OCI-LY7 (cell line): ENCODE measurements at regions not wholly inside any gene's neighbourhood (a gene's known extent, or its start where the extent isn't known, plus 50 kb on each side); places are given as distances from the start of the nearest gene placed in this dataset.

ENCODE experiments used
- BruUV-seq: library from RNA; stranded (reverse); fragments of 400-500 nt; replicated peaks from 2 replicates; lab custom pipeline; 2021; lab: Mats Ljungman, UMichigan
- CTCF ChIA-PET: fragments of 300-600 bp; sonication (Branson Sonifier 250); formaldehyde crosslinking; loops from one replicate; lab custom pipeline; 2022; ENCODE audit warnings: antibody characterized with exemption; ENCODE audit not compliant: unreplicated experiment; lab: Charles Lee
- POLR2A ChIA-PET: fragments of 300-600 bp; sonication (Branson Sonifier 250); formaldehyde crosslinking; loops from one replicate; lab custom pipeline; 2022; ENCODE audit warnings: antibody characterized with exemption; lab: Charles Lee
- DNase-seq: peaks from one replicate; pipeline ENCODE4 v3.0.0-alpha.2; 2015; ENCODE audit warnings: low spot score
- H2AFZ ChIP-seq: fragments of 200-600 bp; sonication (generic), shearing (Covaris generic); 2 replicates; pipeline ENCODE4 v1.6.1; 2014; ENCODE audit warnings: mild to moderate bottlenecking, antibody characterized with exemption, low read length, moderate library complexity
- H3K27ac ChIP-seq: fragments of 200-600 bp; sonication (generic); 2 replicates; pipeline ENCODE4 v1.5.1; 2014; ENCODE audit warnings: mixed run types, low read depth, mild to moderate bottlenecking, moderate library complexity, low read length, inconsistent platforms; ENCODE audit not compliant: poor library complexity, severe bottlenecking
- H3K36me3 ChIP-seq: fragments of 200-600 bp; sonication (generic); 2 replicates; pipeline ENCODE4 v1.6.1; 2014; ENCODE audit warnings: mild to moderate bottlenecking, antibody characterized with exemption, low read length, moderate library complexity, mixed read lengths; ENCODE audit not compliant: insufficient read depth
- H3K4me1 ChIP-seq: fragments of 200-600 bp; sonication (generic); 2 replicates; pipeline ENCODE4 v1.5.1; 2014; ENCODE audit warnings: mild to moderate bottlenecking, low read length; ENCODE audit not compliant: insufficient read depth, poor library complexity, severe bottlenecking
- H3K4me2 ChIP-seq: fragments of 200-600 bp; sonication (generic); 2 replicates; pipeline ENCODE4 v1.6.1; 2014; ENCODE audit warnings: mild to moderate bottlenecking, low read length
- H3K4me3 ChIP-seq: fragments of 200-600 bp; sonication (generic); 2 replicates; pipeline ENCODE4 v1.5.1; 2014; ENCODE audit warnings: mild to moderate bottlenecking, low read depth, low read length; ENCODE audit not compliant: poor library complexity, severe bottlenecking
- H3K79me2 ChIP-seq: fragments of 200-600 bp; sonication (generic); 2 replicates; pipeline ENCODE4 v1.6.1; 2016; ENCODE audit warnings: low read depth, mild to moderate bottlenecking, low read length, moderate library complexity, mixed read lengths; ENCODE audit not compliant: insufficient read depth
- H3K9me2 ChIP-seq: fragments of 200-600 bp; sonication (generic); 2 replicates; pipeline ENCODE4 v1.6.1; 2016; ENCODE audit warnings: mild to moderate bottlenecking, low read length, mixed read lengths; ENCODE audit not compliant: insufficient read depth
- H3K9me3 ChIP-seq: fragments of 200-600 bp; sonication (generic); 2 replicates; pipeline ENCODE4 v1.6.1; 2014; ENCODE audit warnings: mild to moderate bottlenecking, mixed run types, low read length, mixed read lengths
- H4K20me1 ChIP-seq: fragments of 200-600 bp; sonication (generic); 2 replicates; pipeline ENCODE4 v1.6.1; 2014; ENCODE audit warnings: mild to moderate bottlenecking, antibody characterized with exemption, low read length, moderate library complexity, mixed read lengths; ENCODE audit not compliant: insufficient read depth
- EZH2phosphoT487 ChIP-seq: fragments of 200-600 bp; sonication (generic); IDR thresholded peaks from 2 replicates; pipeline ENCODE4 v1.6.1; 2018; ENCODE audit warnings: low read depth, borderline replicate concordance, mild to moderate bottlenecking, mixed run types, antibody characterized with exemption, low read length, moderate library complexity, mixed read lengths
- intact Hi-C: fragments of 100-400 bp; cut with micrococcal nuclease; formaldehyde crosslinking; loops from one replicate; pipeline ENCODE4 v1.10.0; 2022; ENCODE audit not compliant: unreplicated experiment
- TF ChIP-seq, protein P1 (sequence below): fragments of 200-600 bp; sonication (generic); conservative IDR thresholded peaks from 2 replicates; pipeline ENCODE4 v1.5.1; 2014; ENCODE audit warnings: mild to moderate bottlenecking, antibody characterized with exemption, low read length, moderate library complexity, mixed read lengths

DNA sequence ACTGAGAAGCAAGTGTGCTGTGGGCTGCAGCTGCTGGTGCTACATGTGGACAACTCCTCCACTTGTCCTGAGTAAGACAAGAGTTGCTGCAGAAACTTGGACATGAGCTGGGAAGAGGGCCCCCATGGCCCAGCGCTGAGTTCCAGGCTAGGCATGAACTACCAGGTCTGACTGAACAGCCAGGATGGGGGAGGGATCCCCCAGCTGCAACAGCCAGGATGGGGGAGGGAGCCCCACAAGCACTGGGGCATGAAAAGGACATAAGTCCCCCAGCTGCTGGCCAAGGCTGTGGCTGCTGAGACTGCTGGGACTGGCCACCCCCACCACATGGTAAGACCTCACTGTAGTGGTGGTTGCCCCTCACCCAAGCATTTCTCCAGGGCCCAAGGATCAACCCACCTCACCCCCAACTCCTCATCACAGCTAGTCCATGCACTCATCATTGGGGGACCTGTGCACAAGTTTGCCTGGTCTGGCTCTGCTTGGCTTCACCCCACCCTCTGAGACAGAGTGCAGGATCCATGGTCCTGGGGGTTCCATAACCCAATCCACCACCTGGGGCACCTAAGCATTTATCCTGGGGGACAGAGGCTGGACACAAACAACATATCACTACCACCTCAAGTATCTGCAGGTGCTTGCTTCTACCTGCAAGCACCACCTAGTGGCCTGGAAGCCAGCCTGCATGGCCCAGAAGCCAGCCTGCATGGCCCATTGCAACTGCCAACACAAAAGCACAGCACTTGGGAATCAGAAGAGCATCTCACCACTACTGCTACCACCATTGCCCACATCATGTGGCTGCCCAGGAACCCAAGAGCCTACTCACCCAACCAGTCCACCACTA, 84.5 kb upstream of the STT3B start:
- TF ChIP-seq, protein P1, sequence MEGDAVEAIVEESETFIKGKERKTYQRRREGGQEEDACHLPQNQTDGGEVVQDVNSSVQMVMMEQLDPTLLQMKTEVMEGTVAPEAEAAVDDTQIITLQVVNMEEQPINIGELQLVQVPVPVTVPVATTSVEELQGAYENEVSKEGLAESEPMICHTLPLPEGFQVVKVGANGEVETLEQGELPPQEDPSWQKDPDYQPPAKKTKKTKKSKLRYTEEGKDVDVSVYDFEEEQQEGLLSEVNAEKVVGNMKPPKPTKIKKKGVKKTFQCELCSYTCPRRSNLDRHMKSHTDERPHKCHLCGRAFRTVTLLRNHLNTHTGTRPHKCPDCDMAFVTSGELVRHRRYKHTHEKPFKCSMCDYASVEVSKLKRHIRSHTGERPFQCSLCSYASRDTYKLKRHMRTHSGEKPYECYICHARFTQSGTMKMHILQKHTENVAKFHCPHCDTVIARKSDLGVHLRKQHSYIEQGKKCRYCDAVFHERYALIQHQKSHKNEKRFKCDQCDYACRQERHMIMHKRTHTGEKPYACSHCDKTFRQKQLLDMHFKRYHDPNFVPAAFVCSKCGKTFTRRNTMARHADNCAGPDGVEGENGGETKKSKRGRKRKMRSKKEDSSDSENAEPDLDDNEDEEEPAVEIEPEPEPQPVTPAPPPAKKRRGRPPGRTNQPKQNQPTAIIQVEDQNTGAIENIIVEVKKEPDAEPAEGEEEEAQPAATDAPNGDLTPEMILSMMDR = peak; percentile 89
- TF ChIP-seq EZH2phosphoT487 = no peak
- H3K4me1 ChIP-seq = peaks cover 48% of the 10 kb centered on the region
- intact Hi-C loops = loop anchor here (2.0 kb wide), 2 partner anchors 513 to 679 kb away; no protein-coding TSS in a partner anchor
- H2AFZ ChIP-seq = no peak overlapping the region; the same call in 1 of the 2 replicates
- no peak overlapping the region for H3K4me3 ChIP-seq
- BruUV-seq = no TSS peak
- CTCF ChIA-PET = no interaction called here
- H3K36me3 ChIP-seq = no peaks in the 10 kb centered on the region
- H3K4me2 ChIP-seq = no peak overlapping the region
- no peaks in the 10 kb centered on the region for H3K9me3 ChIP-seq
- H3K27ac ChIP-seq = no peak overlapping the region
- DNase-seq = peak; percentile 68
- H4K20me1 ChIP-seq = no peaks in the 10 kb centered on the region
- POLR2A ChIA-PET = no interaction called here
- no peaks in the 10 kb centered on the region for H3K79me2 ChIP-seq
- H3K9me2 ChIP-seq = no peaks in the 10 kb centered on the region

DNA sequence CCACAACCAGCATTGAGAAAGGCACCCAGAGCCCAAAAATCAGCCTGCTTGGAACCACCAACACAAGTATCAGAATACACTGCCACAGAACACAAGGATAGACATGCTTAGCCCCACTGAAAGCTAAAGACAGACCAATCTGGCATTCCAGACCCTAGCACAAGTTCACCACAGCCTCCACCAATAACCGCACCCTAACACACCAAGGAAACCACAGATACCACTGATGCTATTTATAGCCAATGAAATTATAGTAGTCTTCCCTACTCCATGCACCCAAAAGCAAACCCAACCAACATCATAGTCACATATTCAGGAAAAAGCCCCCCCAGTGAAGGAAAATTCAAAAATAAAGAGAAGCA, 83.9 kb upstream of the STT3B start:
- no peak for DNase-seq
- no peak for TF ChIP-seq EZH2phosphoT487
- TF ChIP-seq, protein P1 = peak; percentile 39; the same call in 1 of the 2 replicates
- Histone ChIP-seq H3K36me3 (no peaks in the 10 kb centered on the region), H3K4me3 (no peak overlapping the region), H2AFZ (no peak overlapping the region; the same call in 1 of the 2 replicates), H3K27ac (no peak overlapping the region), H3K9me2 (no peaks in the 10 kb centered on the region), H3K9me3 (no peaks in the 10 kb centered on the region), H3K4me1 (peaks cover 42% of the 10 kb centered on the region), H3K4me2 (no peak overlapping the region), H3K79me2 (no peaks in the 10 kb centered on the region), H4K20me1 (no peaks in the 10 kb centered on the region)
- intact Hi-C loops = loop anchor here (2.0 kb wide), 2 partner anchors 514 to 680 kb away; no protein-coding TSS in a partner anchor
- ChIA-PET CTCF (no interaction called here), POLR2A (interaction anchor here (1.2 kb wide), 1 partner anchor 14 kb away, joined by 3 read pairs; no protein-coding TSS in a partner anchor)
- no TSS peak for BruUV-seq

DNA sequence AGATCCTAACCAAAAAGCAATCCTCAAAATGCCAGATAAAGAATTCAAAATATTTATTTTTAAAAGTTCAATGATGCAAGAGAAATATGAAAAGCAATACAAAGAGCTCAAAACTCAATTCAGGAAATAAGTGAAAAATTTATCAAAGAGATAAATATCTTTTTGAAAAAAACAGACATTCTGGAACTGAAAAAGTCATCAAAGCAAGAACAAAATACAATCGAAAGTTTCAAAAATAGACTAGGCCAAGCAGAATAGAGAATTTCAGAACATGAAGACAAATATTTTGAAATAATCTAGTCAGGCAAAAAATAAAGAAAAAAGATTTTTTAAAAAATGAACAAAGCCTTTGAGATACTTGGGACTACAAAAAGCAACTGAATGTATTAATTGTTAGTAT, 83.4 kb upstream of the STT3B start:
- POLR2A ChIA-PET = interaction anchor here (1.2 kb wide), 1 partner anchor 13 kb away, joined by 3 read pairs; no protein-coding TSS in a partner anchor
- no peak for DNase-seq
- H3K9me2 ChIP-seq = no peaks in the 10 kb centered on the region
- CTCF ChIA-PET = no interaction called here
- H3K4me1 ChIP-seq = peaks cover 37% of the 10 kb centered on the region
- intact Hi-C loops = loop anchor here (2.0 kb wide), 2 partner anchors 515 to 681 kb away; no protein-coding TSS in a partner anchor
- no peaks in the 10 kb centered on the region for H3K36me3 ChIP-seq
- no peaks in the 10 kb centered on the region for H4K20me1 ChIP-seq
- no peak overlapping the region for H2AFZ ChIP-seq
- H3K27ac ChIP-seq = no peak overlapping the region
- H3K4me3 ChIP-seq = no peak overlapping the region
- no peaks in the 10 kb centered on the region for H3K79me2 ChIP-seq
- no peak overlapping the region for H3K4me2 ChIP-seq
- no peaks in the 10 kb centered on the region for H3K9me3 ChIP-seq
- no peak for TF ChIP-seq EZH2phosphoT487
- TF ChIP-seq, protein P1 = no peak
- no TSS peak for BruUV-seq
